Stimulated activated naive CD8-positive, alpha-beta T cell treated with anti-CD3 and anti-CD28 coated beads, Interleukin-15, Interleukin-2, amounts not matched to agents 100 U/mL and 50 U/mL, for 24 hours (primary cell): ENCODE measurements at regions not wholly inside any gene's neighbourhood (a gene's known extent, or its start where the extent isn't known, plus 50 kb on each side); places are given as distances from the start of the nearest gene placed in this dataset.
A peak's percentile ranks its signal among the peaks of the same experiment; 100 is the strongest.
"Not testable (repeated sequence)": the region's sequence is repeated elsewhere in the genome, so short reads cannot be mapped to it uniquely, and the experiment has no call there.

Source experiments
- ATAC-seq: fragments of 150-1000 bp; cut with Tn5 transposase; one replicate; pipeline ENCODE4 v1.10.0; 2021
- DNase-seq: peaks from one replicate; pipeline ENCODE4 v3.0.0; 2021

- DNase-seq, ATAC-seq: not testable (repeated sequence)
These were observed 1376.4 kb upstream of the DEFB115 start for GRCh38 chr20:29881107-29881506.

- ATAC-seq, DNase-seq: not testable (repeated sequence)
These were observed 1373.8 kb upstream of the DEFB115 start for GRCh38 chr20:29883514-29884219.

GRCh38 chr20:29884322-29884721, 1373.1 kb upstream of the DEFB115 start:
- ATAC-seq, DNase-seq: not testable (repeated sequence)

GRCh38 chr20:29885282-29886185, 1371.9 kb upstream of the DEFB115 start:
- DNase-seq = not testable (repeated sequence)
- peak; percentile 46 for ATAC-seq

- DNase-seq, ATAC-seq: not testable (repeated sequence)
These were observed 1365.9 kb upstream of the DEFB115 start for GRCh38 chr20:29891555-29891954.
